ENCODE measurements at regions not wholly inside any gene's neighbourhood (a gene's known extent, or its start where the extent isn't known, plus 50 kb on each side); places are given as distances from the start of the nearest gene placed in this dataset.

GRCh38 chr5:54719384-54720283 is 202.1 kb downstream of the SNX18 start:
- peak; percentile 56 for DNase-seq (ENCODE audit: low read depth, low spot score)

DNA sequence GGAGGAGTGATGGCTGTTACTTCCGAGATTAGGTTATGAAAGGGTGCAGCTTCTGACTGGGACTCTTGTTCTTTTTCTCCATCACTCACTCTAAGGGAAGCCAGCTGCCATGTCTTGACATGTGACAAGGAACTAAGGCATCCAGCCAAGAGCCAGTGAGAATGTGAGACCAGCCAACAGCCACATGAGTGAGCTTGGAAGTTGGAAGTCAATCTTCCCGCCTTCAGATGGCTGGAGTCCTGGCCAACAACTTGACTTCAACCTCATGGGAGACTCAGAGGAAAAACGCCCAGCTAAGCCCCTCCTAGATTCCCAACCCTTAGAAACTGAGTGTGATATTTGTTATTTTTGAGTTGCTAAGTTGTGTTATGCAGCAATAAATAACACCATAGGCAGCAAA is 201.1 kb downstream of the SNX18 start:
- DNase-seq (ENCODE audit: low read depth, low spot score), result no peak

GRCh38 chr5:54717870-54718269 is 200.3 kb downstream of the SNX18 start:
- no peak for DNase-seq (ENCODE audit: low read depth, low spot score)

DNA sequence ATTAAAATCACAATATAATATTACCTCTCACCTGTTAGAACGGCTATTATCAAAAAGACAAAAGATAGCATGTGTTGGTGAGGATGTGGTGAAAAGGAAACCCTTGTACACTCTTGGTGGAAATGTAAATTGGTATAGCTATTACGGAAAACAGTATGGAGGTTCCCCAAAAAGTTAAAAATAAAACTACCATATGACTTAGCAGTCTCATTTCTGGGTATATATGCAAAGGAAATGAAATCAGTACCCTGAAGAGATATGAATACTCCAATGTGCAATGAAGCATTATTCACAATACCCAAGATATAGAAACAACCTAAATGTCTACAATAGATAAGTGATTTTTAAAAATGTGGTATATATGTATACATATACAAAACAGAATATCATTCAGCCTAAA is 199.9 kb downstream of the SNX18 start:
- no peak for DNase-seq (ENCODE audit: low read depth, low spot score)

GRCh38 chr5:54713923-54714581 is 196.5 kb downstream of the SNX18 start:
- DNase-seq (ENCODE audit: low read depth, low spot score), result no peak

DNA sequence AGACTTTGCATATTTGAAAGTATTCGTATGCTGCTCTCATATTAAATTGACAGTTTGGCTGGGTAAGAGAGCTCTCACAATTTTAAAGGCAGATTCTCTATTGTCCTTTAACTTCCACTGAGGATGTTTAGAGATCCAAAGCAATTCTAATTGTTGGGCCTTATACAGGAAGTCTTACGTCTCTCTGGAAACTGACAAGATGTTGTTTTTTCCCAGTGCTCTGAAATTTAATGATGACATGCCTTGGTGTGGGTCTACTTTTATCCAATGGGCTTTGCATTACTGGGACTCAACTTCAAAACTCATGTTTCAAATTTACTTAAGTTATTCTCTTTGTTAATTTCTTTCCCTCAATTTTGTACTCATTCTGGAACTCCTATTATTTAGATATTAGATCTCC is 191.5 kb downstream of the SNX18 start:
- DNase-seq (ENCODE audit: low read depth, low spot score), result no peak

DNA sequence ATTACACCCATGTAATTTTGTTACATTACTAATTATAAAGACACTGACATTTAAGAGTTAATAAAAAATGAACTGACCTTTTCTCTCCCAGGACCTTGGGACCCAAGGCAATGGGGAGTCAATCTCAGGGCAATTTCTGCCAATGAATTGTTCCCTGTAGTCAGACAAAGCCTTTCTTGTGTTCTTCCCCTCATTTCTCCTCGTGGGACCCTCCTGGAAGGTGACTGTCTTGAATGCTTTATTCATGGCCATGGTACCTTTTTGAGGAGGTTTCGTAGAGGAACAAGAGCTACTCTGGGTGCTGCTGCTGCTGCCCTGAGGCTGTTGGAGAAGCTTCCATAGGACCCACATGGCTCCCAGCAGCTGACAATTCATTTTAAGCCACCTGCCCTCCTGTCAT is 190.3 kb downstream of the SNX18 start:
- no peak for DNase-seq (ENCODE audit: low read depth, low spot score)

- DNase-seq (ENCODE audit: low read depth, low spot score), result no peak
These were observed 188.6 kb downstream of the SNX18 start for GRCh38 chr5:54705994-54706653.

GRCh38 chr5:54704825-54705224 is 187.3 kb downstream of the SNX18 start:
- DNase-seq (ENCODE audit: low read depth, low spot score), result no peak

- no peak for DNase-seq (ENCODE audit: low read depth, low spot score)
These were observed 186.8 kb downstream of the SNX18 start for GRCh38 chr5:54704333-54704732.

DNA sequence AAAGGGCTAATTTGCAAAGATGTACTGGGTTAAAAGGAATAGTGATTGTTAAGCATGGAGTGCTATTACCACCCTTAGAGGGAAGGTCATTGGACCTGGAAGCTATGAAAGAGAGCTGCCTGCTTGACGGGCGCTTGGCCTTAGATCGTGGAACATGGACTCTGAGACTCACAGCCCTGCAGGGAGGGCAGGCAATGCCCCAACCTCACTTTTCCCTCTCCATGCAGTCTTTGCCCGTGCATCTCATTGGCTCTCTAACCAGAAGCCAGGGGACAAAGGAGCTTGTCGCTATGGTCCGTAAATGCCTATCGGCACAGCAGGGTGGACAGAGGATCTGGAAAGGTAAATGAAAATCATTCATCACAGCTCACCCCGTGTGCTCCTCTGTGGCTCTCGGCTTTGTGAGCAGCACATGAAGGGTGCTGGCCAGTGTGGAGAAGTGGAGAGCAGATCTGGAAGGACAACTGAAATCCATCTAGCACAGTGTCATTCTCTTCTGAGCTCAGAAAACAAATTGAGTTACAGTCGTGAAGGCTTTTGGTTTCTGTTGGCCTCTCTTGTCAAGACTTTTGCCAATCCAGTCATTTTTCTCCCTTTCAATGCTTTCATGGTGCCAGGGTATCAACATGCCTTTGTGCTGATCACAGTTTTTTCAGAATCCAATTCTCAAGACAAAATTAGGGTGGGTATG is 186.2 kb downstream of the SNX18 start:
- no peak for DNase-seq (ENCODE audit: low read depth, low spot score)

DNA sequence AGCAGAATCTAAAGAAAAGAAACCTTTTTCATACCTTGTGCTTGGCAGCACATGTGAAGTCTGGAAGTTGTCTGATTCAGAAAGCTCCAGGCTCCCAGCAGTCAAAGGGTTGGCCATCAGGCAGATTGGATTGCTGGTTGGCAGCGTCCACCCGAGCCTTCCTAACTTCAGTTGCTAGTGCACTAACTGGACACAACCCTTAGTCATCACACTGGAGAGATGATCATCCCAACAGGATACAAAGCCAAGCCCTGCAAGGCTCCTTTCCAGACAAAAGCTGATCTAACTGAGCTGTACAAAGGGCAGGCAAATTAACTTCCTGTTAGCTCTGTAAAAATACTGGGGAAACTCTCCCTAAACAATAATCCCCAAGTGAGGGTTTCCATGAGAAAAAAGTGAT is 185.6 kb downstream of the SNX18 start:
- no peak for DNase-seq (ENCODE audit: low read depth, low spot score)

DNA sequence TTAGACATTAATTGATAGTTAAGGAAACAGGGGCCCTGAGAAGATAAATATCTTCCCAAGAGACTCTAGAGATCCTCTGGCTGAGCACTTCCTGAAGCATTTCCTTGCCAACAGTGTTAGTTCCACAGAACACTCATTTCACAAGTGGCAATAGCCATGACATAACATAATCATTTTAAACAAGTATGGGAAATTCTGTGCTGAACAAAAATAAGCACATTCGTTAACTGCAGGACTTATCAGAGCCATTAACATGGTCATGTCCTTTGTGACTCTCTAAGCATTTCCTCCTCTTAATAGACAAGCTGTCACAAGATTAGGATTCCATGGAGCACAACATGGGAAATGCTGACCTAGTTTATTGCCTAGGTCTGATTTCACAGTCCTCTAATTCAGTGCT is 184.9 kb downstream of the SNX18 start:
- no peak for DNase-seq (ENCODE audit: low read depth, low spot score)

GRCh38 chr5:54700986-54701578 is 183.5 kb downstream of the SNX18 start:
- no peak for DNase-seq (ENCODE audit: low read depth, low spot score)

DNA sequence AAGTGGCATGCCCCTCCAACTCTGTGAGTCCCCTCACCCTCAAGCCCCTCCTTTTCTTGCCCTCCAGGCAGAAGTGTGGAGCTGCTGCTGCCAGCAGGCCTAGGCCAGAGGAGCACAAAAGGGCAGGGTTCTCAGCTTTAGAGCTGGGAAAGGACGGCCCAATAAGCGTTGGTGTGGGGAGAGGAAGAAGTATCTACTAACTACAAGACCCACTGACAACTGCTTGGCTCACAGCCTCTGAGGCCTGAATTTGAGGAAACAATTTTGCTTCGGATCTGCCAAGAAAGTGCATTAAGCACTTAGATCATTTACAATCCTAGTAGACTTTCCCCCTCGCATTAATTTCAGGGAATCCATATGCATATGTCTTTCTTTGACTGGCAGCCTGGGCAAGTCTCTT is 179.4 kb downstream of the SNX18 start:
- no peak for DNase-seq (ENCODE audit: low read depth, low spot score)

DNA sequence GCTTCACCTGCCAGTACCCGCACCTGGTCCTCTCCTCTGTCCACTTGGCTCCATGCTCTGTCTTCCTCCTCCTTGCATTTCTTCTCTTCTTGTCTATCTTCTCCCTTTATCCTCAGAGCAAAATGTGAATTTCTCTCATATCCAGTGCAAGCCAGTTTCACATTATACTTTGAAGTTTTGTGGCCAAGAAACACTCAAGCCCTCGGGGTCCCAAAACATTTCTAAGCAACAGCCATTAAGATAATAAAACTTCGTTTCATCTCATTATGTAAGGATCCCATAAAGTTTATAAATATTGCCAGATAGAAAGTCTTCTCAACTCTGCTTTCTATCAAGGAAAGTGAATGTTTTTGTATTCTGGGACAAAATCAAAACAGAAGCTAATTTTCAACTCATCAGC is 178.8 kb downstream of the SNX18 start:
- DNase-seq (ENCODE audit: low read depth, low spot score), result no peak

GRCh38 chr5:54695198-54695966 is 177.8 kb downstream of the SNX18 start:
- no peak for DNase-seq (ENCODE audit: low read depth, low spot score)

- no peak for DNase-seq (ENCODE audit: low read depth, low spot score)
These were observed 176.5 kb downstream of the SNX18 start for GRCh38 chr5:54693936-54694657.

DNA sequence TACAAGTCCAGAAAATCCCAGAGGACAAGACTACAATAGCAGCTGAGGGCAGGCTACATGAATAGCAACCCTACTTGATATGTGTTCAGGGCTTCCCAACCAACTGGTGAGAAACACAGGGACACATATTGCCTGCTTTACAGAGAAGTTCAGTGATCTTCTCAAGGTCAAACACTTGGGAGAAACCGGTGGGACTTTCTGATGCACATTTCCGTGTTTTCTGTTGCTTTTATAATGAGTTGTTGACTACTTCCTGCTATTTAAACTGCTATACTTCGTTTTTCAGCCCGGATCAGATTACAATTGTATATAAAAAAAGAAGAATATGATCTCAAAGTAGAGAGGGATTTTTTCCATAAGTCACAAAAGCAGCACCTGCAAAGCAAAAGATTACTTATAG is 175.1 kb downstream of the SNX18 start:
- no peak for DNase-seq (ENCODE audit: low read depth, low spot score)

- no peak for DNase-seq (ENCODE audit: low read depth, low spot score)
These were observed 174.1 kb downstream of the SNX18 start for GRCh38 chr5:54691656-54692055.
